ENCODE measurements at regions not wholly inside any gene's neighbourhood (a gene's known extent, or its start where the extent isn't known, plus 50 kb on each side); places are given as distances from the start of the nearest gene placed in this dataset.

DNA sequence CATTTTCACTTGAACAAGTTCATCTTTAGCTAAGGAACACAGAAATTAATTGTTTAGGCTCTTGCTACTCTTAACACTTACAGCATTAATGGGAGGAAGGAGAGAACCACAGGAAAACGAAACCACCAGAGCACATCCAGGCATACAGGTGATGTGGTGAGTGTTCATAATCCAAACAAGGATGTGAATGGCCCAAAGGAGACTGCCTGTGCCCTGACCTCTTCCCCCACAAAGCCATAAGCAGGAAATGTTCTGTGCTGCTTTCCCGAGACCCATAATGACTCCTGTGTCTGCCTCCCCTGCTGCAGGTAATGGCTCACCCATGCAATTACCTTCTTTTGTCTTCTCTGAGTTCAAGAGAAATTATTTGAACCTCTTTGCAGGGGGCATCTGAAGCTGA lies 295.9 kb upstream of the LINC00305 start:
- no peaks in the 10 kb centered on the region for H3K9me3 ChIP-seq (ENCODE audit: insufficient read depth, low read length, severe bottlenecking)
- TF ChIP-seq EZH2 (IDR thresholded peaks at IDR 0.05; ENCODE audit: borderline replicate concordance, low read depth, low read length, severe bottlenecking) (no peak), CTCF (IDR thresholded peaks at IDR 0.05; ENCODE audit: borderline replicate concordance, extremely low read depth, low read length, poor library complexity, severe bottlenecking) (no peak)
- H2AFZ ChIP-seq (ENCODE audit: low read depth, low read length) = no peak overlapping the region

GRCh38 chr18:64438178-64438577 lies 289.3 kb upstream of the LINC00305 start:
- H3K27ac ChIP-seq (ENCODE audit: low read length) = no peak overlapping the region
- H3K4me1 ChIP-seq (ENCODE audit: insufficient read depth, low read length) = no peaks in the 10 kb centered on the region
- H3K9me3 ChIP-seq (ENCODE audit: insufficient read depth, low read length, severe bottlenecking) = no peaks in the 10 kb centered on the region
- no peaks in the 10 kb centered on the region for H4K20me1 ChIP-seq (ENCODE audit: insufficient read depth, low read length)
- TF ChIP-seq CTCF (IDR thresholded peaks at IDR 0.05; ENCODE audit: borderline replicate concordance, extremely low read depth, low read length, poor library complexity, severe bottlenecking) (no peak), EZH2 (IDR thresholded peaks at IDR 0.05; ENCODE audit: borderline replicate concordance, low read depth, low read length, severe bottlenecking) (no peak)
- DNase-seq = no peak
- no peak overlapping the region for H3K4me3 ChIP-seq (ENCODE audit: low read depth in 1 of 2, low read length in 2 of 2)
- no peak overlapping the region for H3K9ac ChIP-seq (ENCODE audit: low read depth, low read length)
- no peaks in the 10 kb centered on the region for H3K36me3 ChIP-seq (ENCODE audit: insufficient read depth, low read length)
- no peaks in the 10 kb centered on the region for H3K79me2 ChIP-seq (ENCODE audit: insufficient read depth, low read length)
- no peak for ATAC-seq (ENCODE audit: insufficient read depth, low read depth)
- no peak overlapping the region for H3K4me2 ChIP-seq (ENCODE audit: insufficient read depth, low read length)
- no peak overlapping the region for H2AFZ ChIP-seq (ENCODE audit: low read depth, low read length)
- H3K27me3 ChIP-seq (ENCODE audit: insufficient read depth, low read length, poor library complexity) = no peaks in the 10 kb centered on the region

More for the DNA sequence above, 295.9 kb upstream of the LINC00305 start:
- Histone ChIP-seq H3K4me3 (ENCODE audit: low read depth in 1 of 2, low read length in 2 of 2) (no peak overlapping the region), H3K4me1 (ENCODE audit: insufficient read depth, low read length) (no peaks in the 10 kb centered on the region), H3K27me3 (ENCODE audit: insufficient read depth, low read length, poor library complexity) (no peaks in the 10 kb centered on the region), H4K20me1 (ENCODE audit: insufficient read depth, low read length) (no peaks in the 10 kb centered on the region), H3K9ac (ENCODE audit: low read depth, low read length) (no peak overlapping the region), H3K36me3 (ENCODE audit: insufficient read depth, low read length) (no peaks in the 10 kb centered on the region), H3K27ac (ENCODE audit: low read length) (no peak overlapping the region), H3K4me2 (ENCODE audit: insufficient read depth, low read length) (no peak overlapping the region), H3K79me2 (ENCODE audit: insufficient read depth, low read length) (no peaks in the 10 kb centered on the region)
- DNase-seq = no peak
- no peak for ATAC-seq (ENCODE audit: insufficient read depth, low read depth)

DNA sequence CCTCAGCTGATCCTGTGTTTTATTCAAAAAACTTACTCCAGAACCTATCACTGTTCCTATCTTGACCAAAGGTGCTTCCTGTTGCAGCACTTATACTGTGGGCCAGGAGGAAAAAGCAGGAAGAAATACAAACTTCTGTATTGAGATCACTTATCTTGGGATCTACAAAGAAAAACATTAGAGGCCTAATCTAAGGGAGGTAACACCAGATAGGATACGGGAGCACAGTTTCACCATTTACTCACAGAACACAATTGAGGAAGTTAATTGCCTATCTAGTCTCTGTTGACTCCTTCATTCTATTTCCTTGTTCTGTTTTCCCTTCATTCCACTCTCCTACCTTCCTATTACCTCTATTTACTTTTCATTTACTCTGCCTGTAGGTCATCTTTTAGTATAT lies 287.2 kb upstream of the LINC00305 start:
- no peaks in the 10 kb centered on the region for H3K9me3 ChIP-seq (ENCODE audit: insufficient read depth, low read length, severe bottlenecking)
- H2AFZ ChIP-seq (ENCODE audit: low read depth, low read length) = no peak overlapping the region
- DNase-seq = no peak

More for the DNA sequence above, 287.2 kb upstream of the LINC00305 start:
- TF ChIP-seq EZH2 (IDR thresholded peaks at IDR 0.05; ENCODE audit: borderline replicate concordance, low read depth, low read length, severe bottlenecking) (no peak), CTCF (IDR thresholded peaks at IDR 0.05; ENCODE audit: borderline replicate concordance, extremely low read depth, low read length, poor library complexity, severe bottlenecking) (no peak)
- H4K20me1 ChIP-seq (ENCODE audit: insufficient read depth, low read length) = no peaks in the 10 kb centered on the region
- H3K9ac ChIP-seq (ENCODE audit: low read depth, low read length) = no peak overlapping the region
- no peaks in the 10 kb centered on the region for H3K27me3 ChIP-seq (ENCODE audit: insufficient read depth, low read length, poor library complexity)
- H3K4me2 ChIP-seq (ENCODE audit: insufficient read depth, low read length) = no peak overlapping the region
- no peaks in the 10 kb centered on the region for H3K4me1 ChIP-seq (ENCODE audit: insufficient read depth, low read length)
- no peak for ATAC-seq (ENCODE audit: insufficient read depth, low read depth)
- no peak overlapping the region for H3K27ac ChIP-seq (ENCODE audit: low read length)
- H3K79me2 ChIP-seq (ENCODE audit: insufficient read depth, low read length) = no peaks in the 10 kb centered on the region
- H3K4me3 ChIP-seq (ENCODE audit: low read depth in 1 of 2, low read length in 2 of 2) = no peak overlapping the region
- no peaks in the 10 kb centered on the region for H3K36me3 ChIP-seq (ENCODE audit: insufficient read depth, low read length)

Data from DND-41 (cell line).